GM12892 (cell line): ENCODE measurements at regions not wholly inside any gene's neighbourhood (a gene's known extent, or its start where the extent isn't known, plus 50 kb on each side); places are given as distances from the start of the nearest gene placed in this dataset.
"Not testable (repeated sequence)": the region's sequence is repeated elsewhere in the genome, so short reads cannot be mapped to it uniquely, and the experiment has no call there.

Experiments
- DNase-seq: peaks from one replicate; pipeline ENCODE4 v3.0.0; 2011; ENCODE audit not compliant: insufficient read length
- FAIRE-seq: peaks from 2 replicates; lab custom pipeline; 2011; peaks lifted over from hg19 to GRCh38; lab: Jason Lieb, UNC
- POLR2A ChIP-seq: IDR thresholded peaks from 2 replicates; pipeline ENCODE4 v1.6.1; 2011; ENCODE audit warnings: low read depth, low read length, control low read depth
- POLR2AphosphoS5 ChIP-seq: IDR thresholded peaks from 2 replicates; pipeline ENCODE4 v1.6.1; 2011; ENCODE audit warnings: low read depth, low read length, control low read depth
- TAF1 ChIP-seq: IDR thresholded peaks from 2 replicates; pipeline ENCODE4 v1.6.1; 2011; ENCODE audit warnings: low read depth, mild to moderate bottlenecking, control low read depth, low read length, borderline replicate concordance

DNA sequence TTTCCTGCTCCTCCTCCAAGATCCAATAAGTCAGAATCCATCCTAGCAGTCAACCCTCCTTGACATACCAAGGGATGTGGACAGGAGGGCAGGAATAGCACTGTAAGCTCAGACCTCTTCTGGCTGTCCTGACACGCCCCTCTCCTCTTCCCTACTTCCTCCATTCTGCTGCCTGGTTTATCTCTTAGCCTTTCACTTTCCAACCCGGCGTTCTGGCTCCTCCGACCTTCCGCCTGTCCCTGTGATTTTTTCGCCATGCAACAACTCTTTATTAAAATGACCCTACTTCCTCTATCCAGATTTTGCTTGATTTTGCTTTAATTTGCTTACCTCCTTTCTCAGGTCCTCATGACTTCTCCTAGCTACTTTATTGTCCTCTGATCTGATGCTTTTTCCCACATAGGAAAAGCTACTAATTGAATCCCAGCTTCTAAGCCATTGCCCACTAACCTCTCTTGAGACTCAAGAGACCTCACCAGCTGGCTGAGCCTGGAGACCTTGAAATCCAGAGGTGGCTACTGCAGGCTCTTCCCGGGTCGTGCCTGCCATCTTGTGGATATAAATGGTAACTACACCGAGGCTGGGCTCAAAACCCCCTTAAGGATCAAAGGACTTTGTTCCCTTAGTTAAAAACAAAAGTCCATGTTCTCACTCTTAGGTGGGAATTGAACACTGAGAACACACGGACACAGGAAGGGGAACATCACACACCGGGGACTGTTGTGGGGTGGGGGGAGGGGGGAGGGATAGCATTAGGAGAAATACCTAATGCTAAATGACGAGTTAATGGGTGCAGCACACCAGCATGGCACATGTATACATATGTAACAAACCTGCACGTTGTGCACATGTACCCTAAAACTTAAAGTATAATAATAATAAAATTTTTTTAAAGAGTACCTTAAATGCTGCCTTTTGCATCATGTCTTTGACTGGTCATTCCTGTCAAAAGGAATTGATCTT, 139.4 kb downstream of the AKAIN1 start:
- DNase-seq = peak; percentile 10
- FAIRE-seq = no peak
- TF ChIP-seq POLR2AphosphoS5 (no peak), POLR2A (no peak), TAF1 (no peak)

GRCh38 chr18:5052491-5052890, 144.6 kb downstream of the AKAIN1 start:
- no peak for TF ChIP-seq POLR2A
- no peak for TF ChIP-seq TAF1
- FAIRE-seq (no peak), DNase-seq (no peak)

DNA sequence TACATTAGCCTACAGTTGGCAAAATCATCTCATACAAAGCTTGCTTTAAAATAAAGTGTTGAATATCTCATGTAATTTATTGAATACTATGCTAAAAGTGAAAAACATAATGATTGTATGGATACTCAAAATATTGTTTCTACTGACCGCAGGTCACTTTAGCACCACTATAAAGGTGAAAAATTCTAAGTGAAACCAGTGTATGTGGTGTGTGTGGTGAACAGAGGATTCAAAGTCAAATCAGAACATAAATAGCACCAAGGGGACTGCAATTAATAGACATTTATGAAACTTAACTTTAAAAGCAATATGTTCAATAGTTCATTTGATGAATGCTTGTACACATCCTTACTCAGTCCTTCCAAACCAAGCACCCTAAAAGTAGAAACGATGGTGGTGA, 145.8 kb downstream of the AKAIN1 start:
- FAIRE-seq = no peak
- no peak for TF ChIP-seq TAF1
- no peak for TF ChIP-seq POLR2AphosphoS5
- no peak for TF ChIP-seq POLR2A
- no peak for DNase-seq

- FAIRE-seq (no peak), DNase-seq (no peak)
- TF ChIP-seq TAF1 = no peak
- TF ChIP-seq POLR2AphosphoS5 = no peak
- TF ChIP-seq POLR2A = no peak
These were observed 147.9 kb downstream of the AKAIN1 start for GRCh38 chr18:5049124-5049523.

DNA sequence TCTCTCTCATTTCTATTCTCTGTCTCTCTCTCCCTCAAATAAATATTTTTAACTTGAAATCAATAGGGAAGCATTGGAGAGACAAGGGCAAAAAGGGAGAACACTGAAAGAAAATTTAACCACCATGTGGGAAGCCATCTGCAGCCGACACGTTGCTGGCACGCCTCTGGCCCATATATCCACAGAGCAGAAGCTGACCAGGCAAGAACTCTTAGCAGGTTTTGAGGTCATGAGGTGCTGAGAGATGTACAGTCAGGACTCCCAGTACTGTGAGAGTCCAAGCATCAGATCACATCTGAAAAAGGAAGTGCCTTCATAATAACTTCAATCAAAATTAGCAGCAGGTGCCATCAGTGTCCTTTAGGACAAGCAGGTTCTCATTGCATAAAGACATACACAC, 156.6 kb downstream of the AKAIN1 start:
- no peak for DNase-seq
- no peak for TF ChIP-seq POLR2AphosphoS5
- TF ChIP-seq TAF1 = no peak
- TF ChIP-seq POLR2A = no peak
- FAIRE-seq = no peak

DNA sequence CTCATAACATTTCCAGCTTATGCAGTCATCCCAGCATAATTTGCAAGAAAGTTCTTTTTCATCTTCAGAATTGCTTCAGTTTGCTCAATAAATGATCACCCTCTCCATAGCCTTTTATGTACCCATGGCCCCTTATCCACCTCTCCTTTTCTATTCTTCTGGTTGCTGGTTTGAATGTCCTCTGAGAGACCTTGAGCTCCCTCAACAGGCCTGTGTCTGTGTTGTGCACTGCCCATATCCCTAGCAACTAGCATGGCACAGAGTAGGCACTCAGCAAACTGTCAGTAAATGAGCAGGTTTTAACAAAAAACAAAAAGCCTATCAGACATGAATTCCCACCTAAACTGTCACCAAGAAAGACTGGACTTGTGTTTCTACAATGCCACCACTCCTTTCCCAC, 160.5 kb downstream of the AKAIN1 start:
- FAIRE-seq = no peak
- TF ChIP-seq POLR2A (no peak), TAF1 (no peak), POLR2AphosphoS5 (no peak)
- no peak for DNase-seq

- no peak for FAIRE-seq
- no peak for DNase-seq
- TF ChIP-seq POLR2AphosphoS5 (no peak), TAF1 (no peak), POLR2A (no peak)
These were observed 165.8 kb downstream of the AKAIN1 start for GRCh38 chr18:5031216-5031615.

GRCh38 chr18:5030636-5031035, 166.4 kb downstream of the AKAIN1 start:
- DNase-seq = no peak
- FAIRE-seq = no peak
- TF ChIP-seq TAF1 = no peak
- no peak for TF ChIP-seq POLR2A
- no peak for TF ChIP-seq POLR2AphosphoS5

- FAIRE-seq (no peak), DNase-seq (no peak)
- no peak for TF ChIP-seq POLR2AphosphoS5
- TF ChIP-seq TAF1 = no peak
- no peak for TF ChIP-seq POLR2A
These were observed 167.5 kb downstream of the AKAIN1 start for GRCh38 chr18:5029592-5029991.

DNA sequence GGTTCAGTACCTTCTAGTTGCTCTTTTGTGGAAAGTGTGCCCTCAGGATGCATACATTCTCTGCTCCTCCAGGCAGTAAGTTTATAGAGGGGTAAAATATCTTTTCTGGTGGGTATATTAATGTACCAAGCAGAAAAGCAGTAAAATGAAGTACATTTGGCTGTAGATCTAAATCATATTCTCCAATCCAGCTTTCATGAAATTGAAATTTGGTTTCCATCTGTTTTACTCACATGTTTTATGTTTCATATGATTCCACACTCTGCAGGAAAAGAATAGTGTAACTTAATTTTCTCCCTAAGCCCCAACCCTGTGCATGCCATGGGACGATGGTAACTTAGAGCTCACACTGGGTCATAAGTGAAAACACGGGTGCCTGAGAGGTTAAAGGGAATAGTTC, 172.3 kb downstream of the AKAIN1 start:
- no peak for DNase-seq
- TF ChIP-seq POLR2AphosphoS5 (no peak), TAF1 (no peak), POLR2A (no peak)
- no peak for FAIRE-seq

- DNase-seq (no peak), FAIRE-seq (no peak)
- TF ChIP-seq POLR2AphosphoS5 (no peak), POLR2A (no peak), TAF1 (no peak)
These were observed 175.5 kb downstream of the AKAIN1 start for GRCh38 chr18:5021558-5021957.

GRCh38 chr18:5015213-5015612, 181.8 kb downstream of the AKAIN1 start:
- no peak for DNase-seq
- TF ChIP-seq TAF1 = no peak
- TF ChIP-seq POLR2AphosphoS5 = no peak
- TF ChIP-seq POLR2A = no peak

DNA sequence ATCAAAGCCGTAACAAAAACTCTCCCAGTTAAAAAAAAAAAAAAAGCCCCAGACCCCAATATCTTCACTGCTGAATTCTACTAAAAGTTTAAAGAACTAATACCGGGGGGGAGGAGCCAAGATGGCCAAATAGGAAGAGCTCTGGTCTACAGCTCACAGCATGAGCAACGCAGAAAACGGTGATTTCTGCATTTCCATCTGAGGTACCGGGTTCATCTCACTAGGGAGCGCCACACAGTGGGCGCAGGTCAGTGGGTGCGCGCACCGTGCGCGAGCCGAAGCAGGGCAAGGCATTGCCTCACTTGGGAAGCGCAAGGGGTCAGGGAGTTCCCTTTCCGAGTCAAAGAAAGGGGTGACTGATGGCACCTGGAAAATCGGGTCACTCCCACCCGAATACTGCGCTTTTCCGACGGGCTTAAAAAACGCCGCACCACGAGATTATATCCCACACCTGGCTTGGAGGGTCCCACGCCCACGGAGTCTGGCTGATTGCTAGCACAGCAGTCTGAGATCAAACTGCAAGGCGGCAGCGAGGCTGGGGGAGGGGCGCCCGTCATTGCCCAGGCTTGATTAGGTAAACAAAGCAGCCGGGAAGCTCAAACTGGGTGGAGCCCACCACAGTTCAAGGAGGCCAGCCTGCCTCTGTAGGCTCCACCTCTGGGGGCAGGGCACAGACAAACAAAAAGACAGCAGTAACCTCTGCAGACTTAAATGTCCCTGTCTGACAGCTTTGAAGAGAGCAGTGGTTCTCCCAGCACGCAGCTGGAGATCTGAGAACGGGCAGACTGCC, 192.8 kb downstream of the AKAIN1 start:
- not testable (repeated sequence) for FAIRE-seq, DNase-seq

More at GRCh38 chr18:5015213-5015612, 181.8 kb downstream of the AKAIN1 start:
- no peak for FAIRE-seq
